ENCODE measurements at regions not wholly inside any gene's neighbourhood (a gene's known extent, or its start where the extent isn't known, plus 50 kb on each side); places are given as distances from the start of the nearest gene placed in this dataset.

DNA sequence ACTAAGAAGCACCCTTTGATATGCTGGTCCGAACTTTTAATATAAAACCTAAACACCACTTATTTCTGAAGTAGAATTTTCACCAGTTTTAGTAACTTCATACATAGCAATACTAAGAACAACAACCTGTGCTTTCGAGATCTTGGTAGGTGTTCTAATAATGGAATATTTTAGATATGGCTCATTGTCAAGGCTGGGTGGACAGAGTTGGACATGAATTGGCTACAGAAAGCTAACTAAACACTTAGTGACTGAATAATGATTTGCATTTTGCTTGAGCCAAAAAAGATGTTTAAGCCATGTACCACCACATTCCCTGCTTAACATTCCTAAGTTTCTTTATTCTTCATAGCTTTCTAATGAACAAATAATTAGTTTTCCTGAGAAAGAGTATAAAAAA, 344.3 kb upstream of the SGCG start (continued):
- no peak for TF ChIP-seq ZBTB8A (IDR thresholded peaks at IDR 0.05; ENCODE audit: partially characterized antibody)
- TF ChIP-seq ZZZ3 (IDR thresholded peaks at IDR 0.05): no peak
- TF ChIP-seq, protein P1, sequence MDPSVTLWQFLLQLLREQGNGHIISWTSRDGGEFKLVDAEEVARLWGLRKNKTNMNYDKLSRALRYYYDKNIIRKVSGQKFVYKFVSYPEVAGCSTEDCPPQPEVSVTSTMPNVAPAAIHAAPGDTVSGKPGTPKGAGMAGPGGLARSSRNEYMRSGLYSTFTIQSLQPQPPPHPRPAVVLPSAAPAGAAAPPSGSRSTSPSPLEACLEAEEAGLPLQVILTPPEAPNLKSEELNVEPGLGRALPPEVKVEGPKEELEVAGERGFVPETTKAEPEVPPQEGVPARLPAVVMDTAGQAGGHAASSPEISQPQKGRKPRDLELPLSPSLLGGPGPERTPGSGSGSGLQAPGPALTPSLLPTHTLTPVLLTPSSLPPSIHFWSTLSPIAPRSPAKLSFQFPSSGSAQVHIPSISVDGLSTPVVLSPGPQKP (CRISPR knock-in tag; IDR thresholded peaks at IDR 0.05): no peak
- TF ChIP-seq SAP30 (IDR thresholded peaks at IDR 0.05; ENCODE audit: borderline replicate concordance, insufficient read depth, low read depth, low read length, poor library complexity, severe bottlenecking): no peak
- TF ChIP-seq, protein P2, sequence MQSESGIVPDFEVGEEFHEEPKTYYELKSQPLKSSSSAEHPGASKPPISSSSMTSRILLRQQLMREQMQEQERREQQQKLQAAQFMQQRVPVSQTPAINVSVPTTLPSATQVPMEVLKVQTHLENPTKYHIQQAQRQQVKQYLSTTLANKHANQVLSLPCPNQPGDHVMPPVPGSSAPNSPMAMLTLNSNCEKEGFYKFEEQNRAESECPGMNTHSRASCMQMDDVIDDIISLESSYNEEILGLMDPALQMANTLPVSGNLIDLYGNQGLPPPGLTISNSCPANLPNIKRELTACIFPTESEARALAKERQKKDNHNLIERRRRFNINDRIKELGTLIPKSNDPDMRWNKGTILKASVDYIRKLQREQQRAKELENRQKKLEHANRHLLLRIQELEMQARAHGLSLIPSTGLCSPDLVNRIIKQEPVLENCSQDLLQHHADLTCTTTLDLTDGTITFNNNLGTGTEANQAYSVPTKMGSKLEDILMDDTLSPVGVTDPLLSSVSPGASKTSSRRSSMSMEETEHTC (IDR thresholded peaks at IDR 0.05): no peak

DNA sequence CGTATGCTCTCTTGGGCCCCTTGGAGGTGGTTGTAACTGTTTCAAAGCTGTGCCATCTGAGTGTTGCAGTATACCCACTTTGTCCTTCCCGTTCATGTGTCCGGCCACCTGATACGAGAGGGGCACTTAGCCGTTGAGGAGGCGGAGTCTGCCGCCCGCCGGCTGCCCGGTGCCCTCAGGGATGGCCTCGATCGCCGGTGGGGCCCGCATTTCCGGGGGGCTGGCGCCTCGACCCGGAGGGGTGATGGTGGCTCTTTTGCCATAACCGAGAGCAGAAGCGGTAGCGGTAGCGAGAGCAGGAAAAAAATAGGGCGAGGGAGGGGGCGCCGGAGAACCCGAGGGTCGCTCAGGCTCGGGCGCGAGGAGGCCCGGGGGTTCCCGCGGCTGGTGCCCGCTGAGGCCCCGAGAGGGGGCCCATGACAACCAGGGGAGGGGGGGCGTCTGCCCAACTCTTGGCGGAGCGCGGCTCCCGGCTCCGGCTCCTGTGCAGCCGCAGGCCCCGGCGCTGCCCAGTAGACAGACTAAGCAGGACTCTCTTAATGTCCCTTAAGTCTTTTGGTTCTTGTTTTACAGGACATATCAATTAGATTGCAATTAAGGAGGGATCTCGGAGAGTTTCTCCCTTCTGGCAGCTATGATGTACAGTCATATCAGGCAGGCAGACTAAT, 342.7 kb upstream of the SGCG start:
- Histone ChIP-seq H3K27ac (ENCODE audit: extremely low read depth, low read depth, low read length) (no peak overlapping the region), H3K9ac (ENCODE audit: insufficient read depth in 1 of 2, low read depth in 2 of 2, low read length in 2 of 2) (no peak overlapping the region), H3K27me3 (ENCODE audit: control insufficient read depth in 2 of 2, insufficient read depth in 2 of 2, low read length in 2 of 2) (no peaks in the 10 kb centered on the region), H4K20me1 (replicated peaks; ENCODE audit: control insufficient read depth, insufficient read depth, low read length) (no peaks in the 10 kb centered on the region), H3K4me3 (no peak overlapping the region), H3K4me1 (replicated peaks in 1 of 2; ENCODE audit: control insufficient read depth in 2 of 2, insufficient read depth in 2 of 2, low read length in 2 of 2) (no peaks in the 10 kb centered on the region; a peak in 1 of 5 replicates), H3K36me3 (ENCODE audit: control insufficient read depth, insufficient read depth, low read length) (no peaks in the 10 kb centered on the region), H3K4me2 (ENCODE audit: insufficient read depth, low read length) (no peak overlapping the region), H2AFZ (ENCODE audit: low read depth, low read length) (no peak overlapping the region), H3K9me1 (ENCODE audit: control insufficient read depth, insufficient read depth, low read length) (no peaks in the 10 kb centered on the region), H3K79me2 (ENCODE audit: control insufficient read depth, insufficient read depth, low read length) (no peaks in the 10 kb centered on the region), H3K9me3 (replicated peaks; ENCODE audit: control insufficient read depth, insufficient read depth, low read depth, low read length) (no peaks in the 10 kb centered on the region)
- BruUV-seq (replicated peaks): no TSS peak
- ATAC-seq (no peak), FAIRE-seq (no peak), DNase-seq (ENCODE audit: extremely low read depth in 1 of 4, low spot score in 3 of 4) (no peak)
- ChIA-PET CTCF (ENCODE audit: low intra/inter-chr PET ratio) (no interaction called here), POLR2A (no interaction called here)
- no peak for TF ChIP-seq NRF1 (conservative IDR thresholded peaks at IDR 0.05 in 1 of 2, IDR thresholded peaks at IDR 0.05 in 1 of 2)
- no peak for TF ChIP-seq C11orf30 (IDR thresholded peaks at IDR 0.05; ENCODE audit: low read depth)
- no peak for TF ChIP-seq ZNF644 (tag; IDR thresholded peaks at IDR 0.05; ENCODE audit: low read depth)
- TF ChIP-seq PHTF2 (CRISPR knock-in tag; IDR thresholded peaks at IDR 0.05): no peak
- TF ChIP-seq BDP1 (IDR thresholded peaks at IDR 0.05; ENCODE audit: insufficient read depth, insufficient read length): no peak
- no peak for TF ChIP-seq NFIC (IDR thresholded peaks at IDR 0.05)
- TF ChIP-seq, protein P3, sequence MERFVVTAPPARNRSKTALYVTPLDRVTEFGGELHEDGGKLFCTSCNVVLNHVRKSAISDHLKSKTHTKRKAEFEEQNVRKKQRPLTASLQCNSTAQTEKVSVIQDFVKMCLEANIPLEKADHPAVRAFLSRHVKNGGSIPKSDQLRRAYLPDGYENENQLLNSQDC (CRISPR knock-in tag; IDR thresholded peaks at IDR 0.05): no peak
- no peak for TF ChIP-seq KDM2B (CRISPR knock-in tag; IDR thresholded peaks at IDR 0.05)
- intact Hi-C loops (cut with micrococcal nuclease): no loop called here
- in situ Hi-C loops (cut with MboI): no loop called here
- 65% methylated on average over 14 of the region's 45 CpGs for WGBS (ENCODE audit: insufficient coverage, low coverage, missing lambda C conversion rate)
